ENCODE measurements at regions not wholly inside any gene's neighbourhood (a gene's known extent, or its start where the extent isn't known, plus 50 kb on each side); places are given as distances from the start of the nearest gene placed in this dataset.

- ChIA-PET RAD21 (ENCODE audit: low non-redundant PET in 1 of 2, low total read pairs in 2 of 2, uncharacterized antibody in 2 of 2, unreplicated experiment in 2 of 2) (no interaction called here), CTCF (no interaction called here), POLR2A (no interaction called here)
- Histone ChIP-seq H3K79me2 (ENCODE audit: insufficient read depth, low read length) (no peaks in the 10 kb centered on the region), H3K4me3 (replicated peaks in 1 of 2; ENCODE audit: low read depth in 1 of 2, low read length in 2 of 2) (no peak overlapping the region), H3K36me3 (ENCODE audit: control insufficient read depth in 1 of 2, insufficient read depth in 2 of 2, low read length in 2 of 2) (no peaks in the 10 kb centered on the region), H3K4me1 (ENCODE audit: control insufficient read depth in 1 of 2, insufficient read depth in 2 of 2, low read length in 2 of 2) (no peaks in the 10 kb centered on the region), H2AFZ (ENCODE audit: low read depth, low read length, poor library complexity, severe bottlenecking) (no peak overlapping the region), H3K9me3 (ENCODE audit: control insufficient read depth in 1 of 2, insufficient read depth in 1 of 2, low read depth in 1 of 2, low read length in 2 of 2) (no peaks in the 10 kb centered on the region), H3K27me3 (ENCODE audit: insufficient read depth, low read length) (0 out of 2 replicates have a peak, but pooled peaks cover 7% of the 10 kb centered on the region), H3K9ac (ENCODE audit: low read length) (no peak overlapping the region), H3K27ac (ENCODE audit: low read depth, low read length) (no peak overlapping the region), H3K4me2 (ENCODE audit: low read length) (no peak overlapping the region), H3K9me2 (ENCODE audit: insufficient read depth) (no peaks in the 10 kb centered on the region), H4K20me1 (ENCODE audit: insufficient read depth) (no peaks in the 10 kb centered on the region)
- intact Hi-C loops (cut with micrococcal nuclease): no loop called here
- BruUV-seq (replicated peaks): no TSS peak
- no peak for ATAC-seq
- TF ChIP-seq RAD21 (IDR thresholded peaks at IDR 0.05; ENCODE audit: low read depth) (no peak), CTCF (IDR thresholded peaks at IDR 0.05 in 2 of 3, conservative IDR thresholded peaks at IDR 0.05 in 1 of 3; ENCODE audit: borderline replicate concordance in 1 of 3, insufficient read depth in 1 of 3, low read depth in 2 of 3, low read length in 2 of 3) (no peak), ELF1 (IDR thresholded peaks at IDR 0.05; ENCODE audit: borderline replicate concordance, low read depth) (no peak), SIN3A (IDR thresholded peaks at IDR 0.05; ENCODE audit: low read depth) (no peak), YY1 (IDR thresholded peaks at IDR 0.05; ENCODE audit: extremely low read depth, insufficient replicate concordance, low read depth, low read length) (no peak), EZH2 (IDR thresholded peaks at IDR 0.05) (no peak), ZBTB33 (IDR thresholded peaks at IDR 0.05; ENCODE audit: extremely low read depth, insufficient replicate concordance, low read length) (no peak), REST (IDR thresholded peaks at IDR 0.05; ENCODE audit: low read depth) (no peak)
- no peak for DNase-seq (ENCODE audit: low read depth, low spot score)
Measured at GRCh38 chr1:147071142-147071541, 101.1 kb downstream of the PRKAB2 start.
